Liver (tissue), 8 donors: ENCODE measurements at regions not wholly inside any gene's neighbourhood (a gene's known extent, or its start where the extent isn't known, plus 50 kb on each side); places are given as distances from the start of the nearest gene placed in this dataset.

Experiments
- DNase-seq: peaks from one replicate; pipeline ENCODE4 v3.0.0-alpha.2; 2017; ENCODE audit warnings: low spot score
- H3K27ac ChIP-seq, 2 donors: one replicate each; pipeline ENCODE4 v1.7.0; 2013; ENCODE audit warnings: inconsistent platforms in 2 of 2, low read length in 2 of 2, control low read depth in 1 of 2, low read depth in 1 of 2, mild to moderate bottlenecking in 1 of 2
- H3K27me3 ChIP-seq, 4 donors: one replicate each; pipeline versions ENCODE4 v1.6.1 to v1.7.0; 2013; ENCODE audit warnings: low read length in 3 of 4, inconsistent platforms in 1 of 4, mild to moderate bottlenecking in 1 of 4, moderate library complexity in 1 of 4; ENCODE audit not compliant: control insufficient read depth in 4 of 4, insufficient read depth in 4 of 4
- H3K36me3 ChIP-seq, 4 donors: one replicate each; pipeline versions ENCODE4 v1.6.1 to v1.7.0; 2013; ENCODE audit warnings: low read length in 3 of 4, mild to moderate bottlenecking in 3 of 4, low read depth in 1 of 4, moderate library complexity in 1 of 4; ENCODE audit not compliant: control insufficient read depth in 4 of 4, insufficient read depth in 3 of 4
- H3K4me1 ChIP-seq, 4 donors: one replicate each; pipeline versions ENCODE4 v1.6.1 to v1.7.0; 2013; ENCODE audit warnings: low read length in 3 of 4, mild to moderate bottlenecking in 3 of 4, moderate library complexity in 1 of 4; ENCODE audit not compliant: control insufficient read depth in 4 of 4, insufficient read depth in 4 of 4
- H3K4me3 ChIP-seq, 3 donors: one replicate each; pipeline versions ENCODE4 v1.6.1 to v1.7.0; 2013; ENCODE audit warnings: low read length in 3 of 3, control low read depth in 1 of 3, low read depth in 1 of 3, mild to moderate bottlenecking in 1 of 3
- H3K9ac ChIP-seq, 2 donors: one replicate each; pipeline ENCODE4 v1.7.0; 2013; ENCODE audit warnings: low read length in 2 of 2, mild to moderate bottlenecking in 2 of 2, moderate library complexity in 2 of 2, control low read depth in 1 of 2, low read depth in 1 of 2
- H3K9me3 ChIP-seq, 4 donors: one replicate each; pipeline versions ENCODE4 v1.6.1 to v1.7.0; 2013; ENCODE audit warnings: low read length in 3 of 4; ENCODE audit not compliant: control insufficient read depth in 4 of 4
- ATF3 ChIP-seq: IDR thresholded peaks from 2 replicates; pipeline ENCODE4 v1.6.1; 2016; ENCODE audit warnings: antibody characterized with exemption
- EGR1 ChIP-seq, 2 donors: IDR thresholded peaks; 2 replicates each; pipeline ENCODE4 v1.6.1; 2016 to 2018; ENCODE audit warnings: antibody characterized with exemption in 2 of 2, low read depth in 2 of 2
- FOXA1 ChIP-seq: IDR thresholded peaks from 2 replicates; pipeline ENCODE4 v1.6.1; 2016; ENCODE audit warnings: antibody characterized with exemption
- FOXA2 ChIP-seq: IDR thresholded peaks from 2 replicates; pipeline ENCODE4 v1.6.1; 2016; ENCODE audit warnings: antibody characterized with exemption
- GABPA ChIP-seq, 2 donors: IDR thresholded peaks in 1 of 2; conservative IDR thresholded peaks in 1 of 2; 2 replicates each; pipeline ENCODE4 v1.6.1; 2016; ENCODE audit warnings: antibody characterized with exemption in 2 of 2, mild to moderate bottlenecking in 1 of 2, moderate library complexity in 1 of 2
- HNF4A ChIP-seq, 2 donors: conservative IDR thresholded peaks; 2 replicates each; pipeline ENCODE4 v1.6.1; 2016; ENCODE audit warnings: antibody characterized with exemption in 2 of 2, mild to moderate bottlenecking in 2 of 2
- HNF4G ChIP-seq: IDR thresholded peaks from 2 replicates; pipeline ENCODE4 v1.6.1; 2016; ENCODE audit warnings: antibody characterized with exemption
- JUND ChIP-seq, 2 donors: IDR thresholded peaks; 2 replicates each; pipeline ENCODE4 v1.6.1; 2016; ENCODE audit warnings: antibody characterized with exemption in 2 of 2
- NR2F2 ChIP-seq: IDR thresholded peaks from 2 replicates; pipeline ENCODE4 v1.6.1; 2016; ENCODE audit warnings: antibody characterized with exemption
- RAD21 ChIP-seq, 2 donors: IDR thresholded peaks; 2 replicates each; pipeline ENCODE4 v1.6.1; 2016; ENCODE audit warnings: antibody characterized with exemption in 2 of 2, mild to moderate bottlenecking in 2 of 2
- RXRA ChIP-seq, 2 donors: IDR thresholded peaks; 2 replicates each; pipeline ENCODE4 v1.6.1; 2017 to 2018; ENCODE audit warnings: antibody characterized with exemption in 2 of 2, mild to moderate bottlenecking in 1 of 2
- SP1 ChIP-seq: IDR thresholded peaks from 2 replicates; pipeline ENCODE4 v1.6.1; 2018; ENCODE audit warnings: antibody characterized with exemption, mild to moderate bottlenecking
- TAF1 ChIP-seq: conservative IDR thresholded peaks from 2 replicates; pipeline ENCODE4 v1.6.1; 2016; ENCODE audit warnings: antibody characterized with exemption, mild to moderate bottlenecking
- YY1 ChIP-seq: IDR thresholded peaks from 2 replicates; pipeline ENCODE4 v1.6.1; 2016; ENCODE audit warnings: antibody characterized with exemption, mild to moderate bottlenecking
- ZBTB33 ChIP-seq: IDR thresholded peaks from 2 replicates; pipeline ENCODE4 v1.6.1; 2016; ENCODE audit warnings: antibody characterized with exemption
- WGBS: extraction: QIAGEN DNeasy Blood & Tissue Kit; methylation state at CpG from one replicate; pipeline ENCODE4 v1.1.7; 2013; 5-methylcytosine and 5-hydroxymethylcytosine counted together
- TF ChIP-seq, protein P1 (sequence below): IDR thresholded peaks from 2 replicates; pipeline ENCODE4 v1.6.1; 2016; ENCODE audit warnings: antibody characterized with exemption
- TF ChIP-seq, protein P2 (sequence below): IDR thresholded peaks from 2 replicates; pipeline ENCODE4 v1.6.1; 2016; ENCODE audit warnings: antibody characterized with exemption, mild to moderate bottlenecking
- TF ChIP-seq, protein P3 (sequence below): fragments of 150-350 bp; IDR thresholded peaks from 2 replicates; pipeline ENCODE4 v1.5.1; 2017; ENCODE audit warnings: improper control_type of control experiment, low read depth, low read length; ENCODE audit not compliant: missing input control
- donor health status: healthy.
- donor health status: healthy.
- donor health status: healthy.
- donor health status: healthy.
- donor health status: healthy.

DNA sequence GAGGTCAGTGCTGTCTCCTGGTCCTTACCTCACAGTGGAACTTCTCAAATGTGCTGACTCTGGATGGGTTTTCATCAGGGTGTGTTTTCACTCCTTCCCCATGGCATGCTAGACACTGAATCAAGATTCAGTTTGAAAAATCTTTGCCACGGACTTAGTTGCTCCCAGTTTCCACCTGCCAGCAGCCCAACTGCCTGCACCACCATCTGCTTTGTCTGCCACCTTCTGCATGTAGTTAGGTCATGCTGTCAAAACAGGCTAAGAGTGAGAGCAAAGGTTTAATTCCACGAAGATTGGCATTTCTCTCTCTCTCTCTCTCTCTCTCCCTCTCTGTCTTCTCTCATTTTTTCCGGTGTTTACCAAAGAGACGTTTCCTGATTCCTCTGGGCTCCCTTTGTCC lies 258.0 kb upstream of the EDNRA start:
- no peaks in the 10 kb centered on the region for H3K36me3 ChIP-seq
- H3K9ac ChIP-seq: no peak overlapping the region
- H3K4me3 ChIP-seq: no peak overlapping the region
- H3K27me3 ChIP-seq: no peaks in the 10 kb centered on the region
- TF ChIP-seq ATF3 (no peak), SP1 (no peak), JUND (IDR thresholded peaks at IDR 0.05) (no peak), RXRA (IDR thresholded peaks at IDR 0.05) (no peak), RAD21 (IDR thresholded peaks at IDR 0.05) (no peak), TAF1 (no peak), HNF4G (no peak), HNF4A (conservative IDR thresholded peaks at IDR 0.05) (no peak)
- TF ChIP-seq, protein P1, sequence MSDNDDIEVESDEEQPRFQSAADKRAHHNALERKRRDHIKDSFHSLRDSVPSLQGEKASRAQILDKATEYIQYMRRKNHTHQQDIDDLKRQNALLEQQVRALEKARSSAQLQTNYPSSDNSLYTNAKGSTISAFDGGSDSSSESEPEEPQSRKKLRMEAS: no peak
- TF ChIP-seq, protein P2, sequence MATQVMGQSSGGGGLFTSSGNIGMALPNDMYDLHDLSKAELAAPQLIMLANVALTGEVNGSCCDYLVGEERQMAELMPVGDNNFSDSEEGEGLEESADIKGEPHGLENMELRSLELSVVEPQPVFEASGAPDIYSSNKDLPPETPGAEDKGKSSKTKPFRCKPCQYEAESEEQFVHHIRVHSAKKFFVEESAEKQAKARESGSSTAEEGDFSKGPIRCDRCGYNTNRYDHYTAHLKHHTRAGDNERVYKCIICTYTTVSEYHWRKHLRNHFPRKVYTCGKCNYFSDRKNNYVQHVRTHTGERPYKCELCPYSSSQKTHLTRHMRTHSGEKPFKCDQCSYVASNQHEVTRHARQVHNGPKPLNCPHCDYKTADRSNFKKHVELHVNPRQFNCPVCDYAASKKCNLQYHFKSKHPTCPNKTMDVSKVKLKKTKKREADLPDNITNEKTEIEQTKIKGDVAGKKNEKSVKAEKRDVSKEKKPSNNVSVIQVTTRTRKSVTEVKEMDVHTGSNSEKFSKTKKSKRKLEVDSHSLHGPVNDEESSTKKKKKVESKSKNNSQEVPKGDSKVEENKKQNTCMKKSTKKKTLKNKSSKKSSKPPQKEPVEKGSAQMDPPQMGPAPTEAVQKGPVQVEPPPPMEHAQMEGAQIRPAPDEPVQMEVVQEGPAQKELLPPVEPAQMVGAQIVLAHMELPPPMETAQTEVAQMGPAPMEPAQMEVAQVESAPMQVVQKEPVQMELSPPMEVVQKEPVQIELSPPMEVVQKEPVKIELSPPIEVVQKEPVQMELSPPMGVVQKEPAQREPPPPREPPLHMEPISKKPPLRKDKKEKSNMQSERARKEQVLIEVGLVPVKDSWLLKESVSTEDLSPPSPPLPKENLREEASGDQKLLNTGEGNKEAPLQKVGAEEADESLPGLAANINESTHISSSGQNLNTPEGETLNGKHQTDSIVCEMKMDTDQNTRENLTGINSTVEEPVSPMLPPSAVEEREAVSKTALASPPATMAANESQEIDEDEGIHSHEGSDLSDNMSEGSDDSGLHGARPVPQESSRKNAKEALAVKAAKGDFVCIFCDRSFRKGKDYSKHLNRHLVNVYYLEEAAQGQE: no peak
- TF ChIP-seq, protein P3, sequence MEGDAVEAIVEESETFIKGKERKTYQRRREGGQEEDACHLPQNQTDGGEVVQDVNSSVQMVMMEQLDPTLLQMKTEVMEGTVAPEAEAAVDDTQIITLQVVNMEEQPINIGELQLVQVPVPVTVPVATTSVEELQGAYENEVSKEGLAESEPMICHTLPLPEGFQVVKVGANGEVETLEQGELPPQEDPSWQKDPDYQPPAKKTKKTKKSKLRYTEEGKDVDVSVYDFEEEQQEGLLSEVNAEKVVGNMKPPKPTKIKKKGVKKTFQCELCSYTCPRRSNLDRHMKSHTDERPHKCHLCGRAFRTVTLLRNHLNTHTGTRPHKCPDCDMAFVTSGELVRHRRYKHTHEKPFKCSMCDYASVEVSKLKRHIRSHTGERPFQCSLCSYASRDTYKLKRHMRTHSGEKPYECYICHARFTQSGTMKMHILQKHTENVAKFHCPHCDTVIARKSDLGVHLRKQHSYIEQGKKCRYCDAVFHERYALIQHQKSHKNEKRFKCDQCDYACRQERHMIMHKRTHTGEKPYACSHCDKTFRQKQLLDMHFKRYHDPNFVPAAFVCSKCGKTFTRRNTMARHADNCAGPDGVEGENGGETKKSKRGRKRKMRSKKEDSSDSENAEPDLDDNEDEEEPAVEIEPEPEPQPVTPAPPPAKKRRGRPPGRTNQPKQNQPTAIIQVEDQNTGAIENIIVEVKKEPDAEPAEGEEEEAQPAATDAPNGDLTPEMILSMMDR: no peak
- H3K4me1 ChIP-seq: no peaks in the 10 kb centered on the region
- no peak for DNase-seq
- no peak overlapping the region for H3K27ac ChIP-seq
- 44% methylated on average over 4 of the region's 4 CpGs for WGBS
- no peaks in the 10 kb centered on the region for H3K9me3 ChIP-seq

DNA sequence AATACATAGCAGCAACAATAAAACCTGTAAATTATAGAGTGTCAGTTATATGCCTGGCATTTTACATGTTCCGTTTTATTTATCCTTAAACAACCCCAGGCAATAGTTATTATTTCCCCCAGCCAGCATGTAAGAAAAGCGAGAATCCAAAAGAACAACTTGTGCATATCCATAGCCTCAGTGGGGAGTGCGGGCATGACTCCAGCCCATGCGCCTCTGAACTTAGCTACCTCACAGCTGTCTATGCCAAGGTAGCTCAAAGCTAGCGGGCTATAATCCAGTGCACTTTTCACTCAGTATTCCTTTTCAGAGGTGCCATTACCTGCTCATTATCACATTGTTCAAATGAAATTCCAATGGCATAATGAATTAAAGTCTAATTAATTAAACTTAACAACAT lies 257.3 kb upstream of the EDNRA start:
- H3K9me3 ChIP-seq: no peaks in the 10 kb centered on the region
- no peak overlapping the region for H3K27ac ChIP-seq
- WGBS: 86% methylated on average over 5 of the region's 5 CpGs
- H3K27me3 ChIP-seq: no peaks in the 10 kb centered on the region
- TF ChIP-seq GABPA (IDR thresholded peaks at IDR 0.05 in 1 of 2, conservative IDR thresholded peaks at IDR 0.05 in 1 of 2): no peak
- TF ChIP-seq NR2F2: no peak
- TF ChIP-seq FOXA2: no peak
- no peak for TF ChIP-seq YY1
- TF ChIP-seq, protein P1: no peak
- TF ChIP-seq TAF1: no peak
- TF ChIP-seq ZBTB33: no peak
- TF ChIP-seq, protein P2: no peak
- TF ChIP-seq SP1: no peak
- no peak for TF ChIP-seq ATF3
- no peak for TF ChIP-seq JUND (IDR thresholded peaks at IDR 0.05)
- no peak for TF ChIP-seq FOXA1
- TF ChIP-seq EGR1 (IDR thresholded peaks at IDR 0.05; ENCODE audit: low read depth in 2 of 2): no peak
- TF ChIP-seq RXRA (IDR thresholded peaks at IDR 0.05): no peak
- H3K4me3 ChIP-seq: no peak overlapping the region
- no peaks in the 10 kb centered on the region for H3K4me1 ChIP-seq
- no peaks in the 10 kb centered on the region for H3K36me3 ChIP-seq
- no peak for DNase-seq
- no peak overlapping the region for H3K9ac ChIP-seq
